ENCODE measurements at regions not wholly inside any gene's neighbourhood (a gene's known extent, or its start where the extent isn't known, plus 50 kb on each side); places are given as distances from the start of the nearest gene placed in this dataset.

DNA sequence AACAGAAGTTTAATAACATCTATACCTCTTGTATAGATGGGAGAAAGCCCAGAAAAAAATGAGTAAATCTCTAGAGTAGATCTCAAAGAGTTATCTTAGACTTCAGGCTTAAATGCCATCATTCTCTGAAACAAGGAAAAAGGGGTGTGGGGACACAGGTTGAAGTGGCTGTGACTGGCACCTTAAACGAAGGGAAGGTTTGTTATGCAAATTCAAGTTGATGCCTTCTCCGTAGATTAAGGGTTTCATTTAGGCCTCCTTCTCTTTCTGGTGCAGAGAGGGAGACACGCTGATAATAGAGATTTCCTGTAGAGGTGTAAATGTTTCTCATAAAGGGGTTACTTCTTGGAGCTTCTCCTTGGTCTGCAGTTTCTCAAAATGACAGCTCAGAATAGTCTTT, 252.1 kb downstream of the CD83 start:
- TF ChIP-seq, protein P1, sequence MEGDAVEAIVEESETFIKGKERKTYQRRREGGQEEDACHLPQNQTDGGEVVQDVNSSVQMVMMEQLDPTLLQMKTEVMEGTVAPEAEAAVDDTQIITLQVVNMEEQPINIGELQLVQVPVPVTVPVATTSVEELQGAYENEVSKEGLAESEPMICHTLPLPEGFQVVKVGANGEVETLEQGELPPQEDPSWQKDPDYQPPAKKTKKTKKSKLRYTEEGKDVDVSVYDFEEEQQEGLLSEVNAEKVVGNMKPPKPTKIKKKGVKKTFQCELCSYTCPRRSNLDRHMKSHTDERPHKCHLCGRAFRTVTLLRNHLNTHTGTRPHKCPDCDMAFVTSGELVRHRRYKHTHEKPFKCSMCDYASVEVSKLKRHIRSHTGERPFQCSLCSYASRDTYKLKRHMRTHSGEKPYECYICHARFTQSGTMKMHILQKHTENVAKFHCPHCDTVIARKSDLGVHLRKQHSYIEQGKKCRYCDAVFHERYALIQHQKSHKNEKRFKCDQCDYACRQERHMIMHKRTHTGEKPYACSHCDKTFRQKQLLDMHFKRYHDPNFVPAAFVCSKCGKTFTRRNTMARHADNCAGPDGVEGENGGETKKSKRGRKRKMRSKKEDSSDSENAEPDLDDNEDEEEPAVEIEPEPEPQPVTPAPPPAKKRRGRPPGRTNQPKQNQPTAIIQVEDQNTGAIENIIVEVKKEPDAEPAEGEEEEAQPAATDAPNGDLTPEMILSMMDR (IDR thresholded peaks at IDR 0.05; ENCODE audit: low read depth, low read length, poor library complexity, severe bottlenecking): no peak
- TF ChIP-seq EZH2phosphoT487 (IDR thresholded peaks at IDR 0.05; ENCODE audit: borderline replicate concordance, low read length): no peak
